HepG2 (cell line): ENCODE measurements at regions not wholly inside any gene's neighbourhood (a gene's known extent, or its start where the extent isn't known, plus 50 kb on each side); places are given as distances from the start of the nearest gene placed in this dataset.

Source experiments
- AHR ChIP-seq: IDR thresholded peaks from 2 replicates; pipeline ENCODE4 v1.6.1; 2018; ENCODE audit warnings: missing genetic modification reagents, missing compliant biosample characterization
- BHLHE40 ChIP-seq: IDR thresholded peaks from 2 replicates; pipeline ENCODE4 v1.6.1; 2011; ENCODE audit warnings: low read length, improper control_type of control experiment
- DNMT3B ChIP-seq: conservative IDR thresholded peaks from 2 replicates; pipeline ENCODE4 v1.6.1; 2016; ENCODE audit warnings: missing biosample characterization, control low read depth
- EEA1 ChIP-seq: sonication (generic); formaldehyde crosslinking; IDR thresholded peaks from 2 replicates; pipeline ENCODE4 v1.5.1; 2020; ENCODE audit warnings: mild to moderate bottlenecking, missing genetic modification reagents, borderline replicate concordance
- ETV5 ChIP-seq: IDR thresholded peaks from 2 replicates; pipeline ENCODE4 v1.6.1; 2018; ENCODE audit warnings: missing biosample characterization, missing genetic modification reagents, inconsistent platforms, borderline replicate concordance
- HMG20A ChIP-seq: IDR thresholded peaks from 2 replicates; pipeline ENCODE4 v1.6.1; 2016; ENCODE audit warnings: borderline replicate concordance
- KLF12 ChIP-seq: sonication (generic); formaldehyde crosslinking; IDR thresholded peaks from 2 replicates; pipeline ENCODE4 v1.4.0; 2020; ENCODE audit warnings: missing genetic modification reagents, borderline replicate concordance
- KLF16 ChIP-seq, 2 experiments: sonication (generic) in 1 of 2; formaldehyde crosslinking in 1 of 2; IDR thresholded peaks; 2 replicates each; pipeline versions ENCODE4 v1.6.1 to v1.8.0; 2016 to 2023; ENCODE audit warnings: missing genetic modification reagents in 2 of 2, missing compliant biosample characterization in 1 of 2
- NCOA2 ChIP-seq: sonication (generic); formaldehyde crosslinking; IDR thresholded peaks from 2 replicates; pipeline ENCODE4 v1.8.0; 2022; ENCODE audit warnings: inconsistent platforms
- POLR2G ChIP-seq: fragments of 200-400 bp; formaldehyde crosslinking; IDR thresholded peaks from 2 replicates; pipeline ENCODE4 v1.6.1; 2018; ENCODE audit warnings: mild to moderate bottlenecking, low read depth, low read length, moderate library complexity
- SMAD3 ChIP-seq: sonication (generic); formaldehyde crosslinking; IDR thresholded peaks from 2 replicates; pipeline ENCODE4 v1.4.0; 2020; ENCODE audit warnings: missing genetic modification reagents
- SMYD3 ChIP-seq: sonication (generic); formaldehyde crosslinking; IDR thresholded peaks from 2 replicates; pipeline ENCODE4 v1.8.1; 2023; ENCODE audit warnings: mild to moderate bottlenecking, missing genetic modification reagents
- SNRNP70 ChIP-seq: fragments of 200-400 bp; formaldehyde crosslinking; IDR thresholded peaks from 2 replicates; pipeline ENCODE4 v1.6.1; 2017; ENCODE audit warnings: mild to moderate bottlenecking, low read depth, low read length, moderate library complexity
- SPEN ChIP-seq: sonication (generic); formaldehyde crosslinking; IDR thresholded peaks from 2 replicates; pipeline ENCODE4 v1.5.1; 2020; ENCODE audit warnings: low read depth, mild to moderate bottlenecking, missing genetic modification reagents
- SRSF9 ChIP-seq: fragments of 200-400 bp; formaldehyde crosslinking; IDR thresholded peaks from 2 replicates; pipeline ENCODE4 v1.6.1; 2018; ENCODE audit warnings: borderline replicate concordance, mild to moderate bottlenecking, low read depth, low read length; ENCODE audit not compliant: insufficient read depth, poor library complexity, severe bottlenecking
- ZNF251 ChIP-seq: sonication (generic); formaldehyde crosslinking; IDR thresholded peaks from 2 replicates; pipeline ENCODE4 v1.9.0; 2021; ENCODE audit warnings: mild to moderate bottlenecking, missing genetic modification reagents
- ZNF501 ChIP-seq: sonication (generic); formaldehyde crosslinking; IDR thresholded peaks from 2 replicates; pipeline ENCODE4 v1.5.1; 2020; ENCODE audit warnings: mild to moderate bottlenecking, moderate library complexity, missing genetic modification reagents
- ZNF562 ChIP-seq: sonication (generic); formaldehyde crosslinking; IDR thresholded peaks from 2 replicates; pipeline ENCODE4 v1.8.0; 2022; ENCODE audit warnings: missing genetic modification reagents, borderline replicate concordance
- ZNF883 ChIP-seq: sonication (generic); formaldehyde crosslinking; IDR thresholded peaks from 2 replicates; pipeline ENCODE4 v1.5.1; 2020; ENCODE audit warnings: mild to moderate bottlenecking, missing genetic modification reagents; ENCODE audit errors: not compliant biosample characterization
- TF ChIP-seq, protein P1 (sequence below): sonication (generic); formaldehyde crosslinking; IDR thresholded peaks from 2 replicates; pipeline ENCODE4 v1.5.1; 2020; ENCODE audit warnings: mild to moderate bottlenecking, missing genetic modification reagents, moderate library complexity
- TF ChIP-seq, protein P2 (sequence below): IDR thresholded peaks from 2 replicates; pipeline ENCODE4 v1.6.1; 2012; ENCODE audit warnings: low read depth, low read length, improper control_type of control experiment
- TF ChIP-seq, protein P3 (sequence below): IDR thresholded peaks from 2 replicates; pipeline ENCODE4 v1.6.1; 2016; ENCODE audit warnings: low read depth, borderline replicate concordance
- TF ChIP-seq, protein P4 (sequence below): sonication (generic); formaldehyde crosslinking; IDR thresholded peaks from 2 replicates; pipeline ENCODE4 v1.4.0; 2020; ENCODE audit warnings: missing genetic modification reagents

DNA sequence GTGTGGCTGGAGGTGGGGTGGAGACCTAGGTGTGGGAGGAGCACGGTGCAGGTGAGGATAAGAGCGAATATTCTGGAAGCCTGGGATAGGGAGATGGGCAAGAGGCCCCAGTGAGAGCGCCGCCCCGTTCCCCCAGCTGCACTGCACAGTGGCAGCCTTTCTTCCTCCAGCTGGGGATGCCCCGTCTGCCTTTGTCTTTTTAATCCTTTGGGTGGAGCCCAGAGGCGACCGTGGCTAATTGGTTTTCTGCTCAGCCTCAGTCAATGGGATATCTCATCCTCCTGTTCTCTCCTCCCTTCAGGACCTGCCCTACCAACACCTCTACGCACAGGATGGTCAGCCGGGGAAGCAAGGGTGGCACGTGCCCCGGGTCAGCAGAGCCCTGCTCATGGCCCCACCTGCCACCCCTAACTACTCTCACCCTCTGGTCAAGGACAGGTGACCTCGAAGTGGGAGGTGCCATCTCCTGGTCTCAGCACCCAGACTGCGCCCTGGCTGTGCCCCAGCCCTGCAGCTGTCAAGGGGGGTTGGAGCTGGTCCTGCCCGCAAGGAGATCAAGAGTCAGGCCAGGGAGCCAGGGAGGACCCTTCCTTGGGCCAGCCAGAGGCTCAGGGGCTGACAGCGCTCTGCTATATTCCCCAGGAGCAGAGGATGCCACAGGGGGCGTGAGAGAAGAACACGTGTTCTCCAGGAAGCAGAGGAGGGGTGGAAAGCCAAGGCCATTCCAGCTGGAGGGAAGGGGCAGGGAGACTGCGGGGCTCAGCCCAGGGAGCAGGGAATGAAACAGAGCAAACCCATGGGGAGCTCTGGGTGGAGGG lies 64.0 kb downstream of the ADRA2C start (continued):
- TF ChIP-seq, protein P1, sequence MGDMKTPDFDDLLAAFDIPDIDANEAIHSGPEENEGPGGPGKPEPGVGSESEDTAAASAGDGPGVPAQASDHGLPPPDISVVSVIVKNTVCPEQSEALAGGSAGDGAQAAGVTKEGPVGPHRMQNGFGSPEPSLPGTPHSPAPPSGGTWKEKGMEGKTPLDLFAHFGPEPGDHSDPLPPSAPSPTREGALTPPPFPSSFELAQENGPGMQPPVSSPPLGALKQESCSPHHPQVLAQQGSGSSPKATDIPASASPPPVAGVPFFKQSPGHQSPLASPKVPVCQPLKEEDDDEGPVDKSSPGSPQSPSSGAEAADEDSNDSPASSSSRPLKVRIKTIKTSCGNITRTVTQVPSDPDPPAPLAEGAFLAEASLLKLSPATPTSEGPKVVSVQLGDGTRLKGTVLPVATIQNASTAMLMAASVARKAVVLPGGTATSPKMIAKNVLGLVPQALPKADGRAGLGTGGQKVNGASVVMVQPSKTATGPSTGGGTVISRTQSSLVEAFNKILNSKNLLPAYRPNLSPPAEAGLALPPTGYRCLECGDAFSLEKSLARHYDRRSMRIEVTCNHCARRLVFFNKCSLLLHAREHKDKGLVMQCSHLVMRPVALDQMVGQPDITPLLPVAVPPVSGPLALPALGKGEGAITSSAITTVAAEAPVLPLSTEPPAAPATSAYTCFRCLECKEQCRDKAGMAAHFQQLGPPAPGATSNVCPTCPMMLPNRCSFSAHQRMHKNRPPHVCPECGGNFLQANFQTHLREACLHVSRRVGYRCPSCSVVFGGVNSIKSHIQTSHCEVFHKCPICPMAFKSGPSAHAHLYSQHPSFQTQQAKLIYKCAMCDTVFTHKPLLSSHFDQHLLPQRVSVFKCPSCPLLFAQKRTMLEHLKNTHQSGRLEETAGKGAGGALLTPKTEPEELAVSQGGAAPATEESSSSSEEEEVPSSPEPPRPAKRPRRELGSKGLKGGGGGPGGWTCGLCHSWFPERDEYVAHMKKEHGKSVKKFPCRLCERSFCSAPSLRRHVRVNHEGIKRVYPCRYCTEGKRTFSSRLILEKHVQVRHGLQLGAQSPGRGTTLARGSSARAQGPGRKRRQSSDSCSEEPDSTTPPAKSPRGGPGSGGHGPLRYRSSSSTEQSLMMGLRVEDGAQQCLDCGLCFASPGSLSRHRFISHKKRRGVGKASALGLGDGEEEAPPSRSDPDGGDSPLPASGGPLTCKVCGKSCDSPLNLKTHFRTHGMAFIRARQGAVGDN (CRISPR knock-in tag) = peak; percentile 78
- TF ChIP-seq AHR (CRISPR knock-in tag) = peak; percentile 60; the same call in 1 of the 2 replicates
- TF ChIP-seq SMYD3 (CRISPR knock-in tag) = peak; percentile 35; the same call in 1 of the 2 replicates
- TF ChIP-seq KLF16 (CRISPR knock-in tag; IDR thresholded peaks at IDR 0.05) = no peak
- TF ChIP-seq HMG20A (CRISPR knock-in tag) = 0 out of 2 replicates have a peak, but pooled peaks have one; percentile 30
- TF ChIP-seq DNMT3B (CRISPR knock-in tag) = no peak
- peak; percentile 20; the same call in 1 of the 2 replicates for TF ChIP-seq SMAD3
- TF ChIP-seq, protein P2, sequence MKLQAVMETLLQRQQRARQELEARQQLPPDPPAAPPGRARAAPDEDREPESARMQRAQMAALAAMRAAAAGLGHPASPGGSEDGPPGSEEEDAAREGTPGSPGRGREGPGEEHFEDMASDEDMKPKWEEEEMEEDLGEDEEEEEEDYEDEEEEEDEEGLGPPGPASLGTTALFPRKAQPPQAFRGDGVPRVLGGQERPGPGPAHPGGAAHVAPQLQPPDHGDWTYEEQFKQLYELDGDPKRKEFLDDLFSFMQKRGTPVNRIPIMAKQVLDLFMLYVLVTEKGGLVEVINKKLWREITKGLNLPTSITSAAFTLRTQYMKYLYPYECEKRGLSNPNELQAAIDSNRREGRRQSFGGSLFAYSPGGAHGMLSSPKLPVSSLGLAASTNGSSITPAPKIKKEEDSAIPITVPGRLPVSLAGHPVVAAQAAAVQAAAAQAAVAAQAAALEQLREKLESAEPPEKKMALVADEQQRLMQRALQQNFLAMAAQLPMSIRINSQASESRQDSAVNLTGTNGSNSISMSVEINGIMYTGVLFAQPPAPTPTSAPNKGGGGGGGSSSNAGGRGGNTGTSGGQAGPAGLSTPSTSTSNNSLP = no peak
- TF ChIP-seq, protein P3, sequence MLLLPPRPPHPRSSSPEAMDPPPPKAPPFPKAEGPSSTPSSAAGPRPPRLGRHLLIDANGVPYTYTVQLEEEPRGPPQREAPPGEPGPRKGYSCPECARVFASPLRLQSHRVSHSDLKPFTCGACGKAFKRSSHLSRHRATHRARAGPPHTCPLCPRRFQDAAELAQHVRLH (CRISPR knock-in tag) = 0 out of 2 replicates have a peak, but pooled peaks have one; percentile 6
- TF ChIP-seq NCOA2 (CRISPR knock-in tag) = peak; percentile 54
- no peak for TF ChIP-seq SRSF9
- TF ChIP-seq EEA1 (CRISPR knock-in tag) = no peak
- no peak for TF ChIP-seq SNRNP70
- TF ChIP-seq ZNF562 = no peak
- 0 out of 2 replicates have a peak, but pooled peaks have one; percentile 71 for TF ChIP-seq ZNF501 (CRISPR knock-in tag)
- TF ChIP-seq ZNF251 = peak; percentile 76; the same call in 1 of the 2 replicates
- no peak for TF ChIP-seq ZNF883 (CRISPR knock-in tag)
- TF ChIP-seq SPEN (CRISPR knock-in tag) = peak; percentile 70
- peak; percentile 53; the same call in 1 of the 2 replicates for TF ChIP-seq BHLHE40
- TF ChIP-seq KLF12 (CRISPR knock-in tag) = no peak
- no peak for TF ChIP-seq ETV5
- TF ChIP-seq POLR2G = peak; percentile 78; the same call in 1 of the 2 replicates
- TF ChIP-seq, protein P4, sequence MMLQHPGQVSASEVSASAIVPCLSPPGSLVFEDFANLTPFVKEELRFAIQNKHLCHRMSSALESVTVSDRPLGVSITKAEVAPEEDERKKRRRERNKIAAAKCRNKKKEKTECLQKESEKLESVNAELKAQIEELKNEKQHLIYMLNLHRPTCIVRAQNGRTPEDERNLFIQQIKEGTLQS (CRISPR knock-in tag) = 0 out of 2 replicates have a peak, but pooled peaks have one; percentile 20
